ENCODE measurements at regions not wholly inside any gene's neighbourhood (a gene's known extent, or its start where the extent isn't known, plus 50 kb on each side); places are given as distances from the start of the nearest gene placed in this dataset.

- TF ChIP-seq FOXM1 (IDR thresholded peaks at IDR 0.05; ENCODE audit: borderline replicate concordance, low read depth): no peak
- TF ChIP-seq EGR1 (IDR thresholded peaks at IDR 0.05): no peak
- no peak for TF ChIP-seq MAX (IDR thresholded peaks at IDR 0.05)
- TF ChIP-seq ZBTB7A (IDR thresholded peaks at IDR 0.05; ENCODE audit: low read depth): no peak
These were observed 391.0 kb upstream of the AZI2 start for GRCh38 chr3:28739647-28740046.

GRCh38 chr3:28743271-28743670 lies 394.6 kb upstream of the AZI2 start:
- no peak for TF ChIP-seq REST (IDR thresholded peaks at IDR 0.05; ENCODE audit: low read depth)
- TF ChIP-seq MAX (IDR thresholded peaks at IDR 0.05): no peak
- no peak for TF ChIP-seq TAF1 (IDR thresholded peaks at IDR 0.05; ENCODE audit: low read depth)
- TF ChIP-seq FOXM1 (IDR thresholded peaks at IDR 0.05; ENCODE audit: borderline replicate concordance, low read depth): no peak
- no peak for TF ChIP-seq EP300 (IDR thresholded peaks at IDR 0.05; ENCODE audit: borderline replicate concordance)
- no peak for TF ChIP-seq TCF12 (IDR thresholded peaks at IDR 0.05; ENCODE audit: low read depth)
- no peak for TF ChIP-seq TEAD4 (IDR thresholded peaks at IDR 0.05)
- TF ChIP-seq NFIC (IDR thresholded peaks at IDR 0.05): no peak

- TF ChIP-seq ZBTB7A (IDR thresholded peaks at IDR 0.05; ENCODE audit: low read depth) (no peak), RAD21 (IDR thresholded peaks at IDR 0.05; ENCODE audit: low read depth) (no peak), MAX (IDR thresholded peaks at IDR 0.05) (no peak), EP300 (IDR thresholded peaks at IDR 0.05; ENCODE audit: borderline replicate concordance) (no peak), CREB1 (IDR thresholded peaks at IDR 0.05; ENCODE audit: low read depth) (no peak), USF1 (IDR thresholded peaks at IDR 0.05) (no peak)
These were observed 395.2 kb upstream of the AZI2 start for GRCh38 chr3:28743831-28744230.

- 0 out of 2 replicates have a peak, but pooled peaks have one; percentile 25 for TF ChIP-seq TEAD4 (IDR thresholded peaks at IDR 0.05)
- TF ChIP-seq CREB1 (IDR thresholded peaks at IDR 0.05; ENCODE audit: low read depth): no peak
These were observed 396.8 kb upstream of the AZI2 start for GRCh38 chr3:28745436-28745835.

- TF ChIP-seq TCF12 (IDR thresholded peaks at IDR 0.05; ENCODE audit: low read depth): no peak
- no peak for TF ChIP-seq YY1 (IDR thresholded peaks at IDR 0.05; ENCODE audit: low read depth)
- TF ChIP-seq MAX (IDR thresholded peaks at IDR 0.05): no peak
- TF ChIP-seq TEAD4 (IDR thresholded peaks at IDR 0.05): no peak
- no peak for TF ChIP-seq CEBPB (IDR thresholded peaks at IDR 0.05)
- no peak for TF ChIP-seq ZBTB7A (IDR thresholded peaks at IDR 0.05; ENCODE audit: low read depth)
- no peak for TF ChIP-seq CREB1 (IDR thresholded peaks at IDR 0.05; ENCODE audit: low read depth)
- no peak for TF ChIP-seq EGR1 (IDR thresholded peaks at IDR 0.05)
- no peak for TF ChIP-seq RAD21 (IDR thresholded peaks at IDR 0.05; ENCODE audit: low read depth)
- no peak for TF ChIP-seq TAF1 (IDR thresholded peaks at IDR 0.05; ENCODE audit: low read depth)
- no peak for TF ChIP-seq NFIC (IDR thresholded peaks at IDR 0.05)
- TF ChIP-seq REST (IDR thresholded peaks at IDR 0.05; ENCODE audit: low read depth): no peak
- no peak for TF ChIP-seq FOXM1 (IDR thresholded peaks at IDR 0.05; ENCODE audit: borderline replicate concordance, low read depth)
These were observed 397.4 kb upstream of the AZI2 start for GRCh38 chr3:28745916-28746617.

- no peak for TF ChIP-seq YY1 (IDR thresholded peaks at IDR 0.05; ENCODE audit: low read depth)
- TF ChIP-seq TAF1 (IDR thresholded peaks at IDR 0.05; ENCODE audit: low read depth): no peak
These were observed 398.4 kb upstream of the AZI2 start for GRCh38 chr3:28746990-28747389.

GRCh38 chr3:28751864-28752263 lies 403.2 kb upstream of the AZI2 start:
- TF ChIP-seq TCF12 (IDR thresholded peaks at IDR 0.05; ENCODE audit: low read depth) (no peak), EP300 (IDR thresholded peaks at IDR 0.05; ENCODE audit: borderline replicate concordance) (no peak), YY1 (IDR thresholded peaks at IDR 0.05; ENCODE audit: low read depth) (no peak), NFIC (IDR thresholded peaks at IDR 0.05) (no peak), EGR1 (IDR thresholded peaks at IDR 0.05) (no peak), USF1 (IDR thresholded peaks at IDR 0.05) (no peak), RAD21 (IDR thresholded peaks at IDR 0.05; ENCODE audit: low read depth) (no peak), ZBTB7A (IDR thresholded peaks at IDR 0.05; ENCODE audit: low read depth) (no peak), CEBPB (IDR thresholded peaks at IDR 0.05) (no peak), MAX (IDR thresholded peaks at IDR 0.05) (no peak), TEAD4 (IDR thresholded peaks at IDR 0.05) (no peak), REST (IDR thresholded peaks at IDR 0.05; ENCODE audit: low read depth) (no peak), CREB1 (IDR thresholded peaks at IDR 0.05; ENCODE audit: low read depth) (no peak), TAF1 (IDR thresholded peaks at IDR 0.05; ENCODE audit: low read depth) (no peak), FOXM1 (IDR thresholded peaks at IDR 0.05; ENCODE audit: borderline replicate concordance, low read depth) (no peak)
